ENCODE measurements at regions not wholly inside any gene's neighbourhood (a gene's known extent, or its start where the extent isn't known, plus 50 kb on each side); places are given as distances from the start of the nearest gene placed in this dataset.
A peak's percentile ranks its signal among the peaks of the same experiment; 100 is the strongest.

GRCh38 chr13:40143106-40143505 is 487.6 kb downstream of the COG6 start:
- DNase-seq (ENCODE audit: low read depth, low spot score), result no peak

- no peak for DNase-seq (ENCODE audit: low read depth, low spot score)
Observed at GRCh38 chr13:40143559-40143958, 488.1 kb downstream of the COG6 start.

GRCh38 chr13:40145139-40145538 is 489.7 kb downstream of the COG6 start:
- no peak for DNase-seq (ENCODE audit: low read depth, low spot score)

GRCh38 chr13:40146063-40146462 is 490.6 kb downstream of the COG6 start:
- DNase-seq (ENCODE audit: low read depth, low spot score), result peak; percentile 20

GRCh38 chr13:40146611-40147117 is 491.2 kb downstream of the COG6 start:
- no peak for DNase-seq (ENCODE audit: low read depth, low spot score)

GRCh38 chr13:40148101-40148500 is 492.6 kb downstream of the COG6 start:
- no peak for DNase-seq (ENCODE audit: low read depth, low spot score)

GRCh38 chr13:40148742-40149141 is 493.3 kb downstream of the COG6 start:
- no peak for DNase-seq (ENCODE audit: low read depth, low spot score)

- no peak for DNase-seq (ENCODE audit: low read depth, low spot score)
Observed at GRCh38 chr13:40149611-40150274, 494.3 kb downstream of the COG6 start.

- no peak for DNase-seq (ENCODE audit: low read depth, low spot score)
Observed at GRCh38 chr13:40151673-40152072, 496.2 kb downstream of the COG6 start.

- no peak for DNase-seq (ENCODE audit: low read depth, low spot score)
Observed at GRCh38 chr13:40152145-40152544, 496.7 kb downstream of the COG6 start.

GRCh38 chr13:40152922-40153321 is 497.5 kb downstream of the COG6 start:
- no peak for DNase-seq (ENCODE audit: low read depth, low spot score)

GRCh38 chr13:40153516-40153915 is 498.1 kb downstream of the COG6 start:
- no peak for DNase-seq (ENCODE audit: low read depth, low spot score)

- no peak for DNase-seq (ENCODE audit: low read depth, low spot score)
Observed at GRCh38 chr13:40155201-40155600, 499.7 kb downstream of the COG6 start.

- no peak for DNase-seq (ENCODE audit: low read depth, low spot score)
Observed at GRCh38 chr13:40158218-40158617, 502.8 kb downstream of the COG6 start.

- DNase-seq (ENCODE audit: low read depth, low spot score), result no peak
Observed at GRCh38 chr13:40158757-40159156, 503.3 kb downstream of the COG6 start.

- DNase-seq (ENCODE audit: low read depth, low spot score), result no peak
Observed at GRCh38 chr13:40159736-40160135, 504.3 kb downstream of the COG6 start.

- no peak for DNase-seq (ENCODE audit: low read depth, low spot score)
Observed at GRCh38 chr13:40160618-40161350, 505.3 kb downstream of the COG6 start.

- no peak for DNase-seq (ENCODE audit: low read depth, low spot score)
Observed at GRCh38 chr13:40161351-40161810, 505.1 kb downstream of the FOXO1 start.

- DNase-seq (ENCODE audit: low read depth, low spot score), result no peak
Observed at GRCh38 chr13:40161931-40162330, 504.5 kb downstream of the FOXO1 start.

GRCh38 chr13:40163066-40164000 is 503.1 kb downstream of the FOXO1 start:
- DNase-seq (ENCODE audit: low read depth, low spot score), result no peak

GRCh38 chr13:40164133-40164532 is 502.3 kb downstream of the FOXO1 start:
- no peak for DNase-seq (ENCODE audit: low read depth, low spot score)
